Keratinocyte (primary cell): ENCODE measurements at regions not wholly inside any gene's neighbourhood (a gene's known extent, or its start where the extent isn't known, plus 50 kb on each side); places are given as distances from the start of the nearest gene placed in this dataset.
"Not testable (repeated sequence)": the region's sequence is repeated elsewhere in the genome, so short reads cannot be mapped to it uniquely, and the experiment has no call there.

Source experiments
- DNase-seq: peaks from one replicate; pipeline ENCODE4 v3.0.0-alpha.2; 2011; ENCODE audit warnings: low read depth, missing footprints, low spot score
- FAIRE-seq: peaks from 2 replicates; lab custom pipeline; 2011; peaks lifted over from hg19 to GRCh38; lab: Jason Lieb, UNC
- H2AFZ ChIP-seq: 2 replicates; pipeline ENCODE4 v1.6.0; 2012; ENCODE audit warnings: low read length, control low read depth, inconsistent platforms; ENCODE audit not compliant: control insufficient read depth
- H3K27ac ChIP-seq: 2 replicates; pipeline ENCODE4 v1.5.1; 2011; ENCODE audit warnings: low read length; ENCODE audit not compliant: control insufficient read depth, insufficient read depth
- H3K27me3 ChIP-seq: 3 replicates; pipeline ENCODE4 v1.6.0; 2011; ENCODE audit warnings: low read length; ENCODE audit not compliant: control insufficient read depth, insufficient read depth; ENCODE audit errors: extremely low read depth
- H3K36me3 ChIP-seq, 2 experiments: 2 replicates in 1 of 2; 3 replicates in 1 of 2; pipeline ENCODE4 v1.5.1; 2011; ENCODE audit warnings: low read length in 2 of 2, mild to moderate bottlenecking in 1 of 2; ENCODE audit not compliant: control insufficient read depth in 2 of 2, insufficient read depth in 2 of 2; ENCODE audit errors: extremely low read depth in 1 of 2
- H3K4me1 ChIP-seq: 3 replicates; pipeline ENCODE4 v1.5.1; 2011; ENCODE audit warnings: low read length; ENCODE audit not compliant: control insufficient read depth, insufficient read depth; ENCODE audit errors: extremely low read depth
- H3K4me2 ChIP-seq: 3 replicates; pipeline ENCODE4 v1.6.0; 2011; ENCODE audit warnings: low read depth, low read length; ENCODE audit not compliant: control insufficient read depth, insufficient read depth; ENCODE audit errors: extremely low read depth
- H3K4me3 ChIP-seq, 3 experiments: fragments of 200-600 bp in 1 of 3; sonication (generic) in 1 of 3; 2 replicates in 2 of 3; 3 replicates in 1 of 3; pipeline ENCODE4 v1.5.1; 2011 to 2016; ENCODE audit warnings: low read length in 3 of 3, mild to moderate bottlenecking in 3 of 3, control low read depth in 2 of 3, inconsistent platforms in 1 of 3, low read depth in 1 of 3, mixed read lengths in 1 of 3, mixed run types in 1 of 3, moderate library complexity in 1 of 3; ENCODE audit not compliant: control insufficient read depth in 2 of 3, insufficient read depth in 2 of 3; ENCODE audit errors: extremely low read depth in 1 of 3
- H3K79me2 ChIP-seq: 2 replicates; pipeline ENCODE4 v1.6.0; 2012; ENCODE audit warnings: low read length; ENCODE audit not compliant: control insufficient read depth, insufficient read depth
- H3K9ac ChIP-seq: 3 replicates; pipeline ENCODE4 v1.6.0; 2011; ENCODE audit warnings: low read length; ENCODE audit not compliant: control insufficient read depth, insufficient read depth; ENCODE audit errors: extremely low read depth
- H3K9me1 ChIP-seq: 3 replicates; pipeline ENCODE4 v1.6.0; 2011; ENCODE audit warnings: low read length; ENCODE audit not compliant: control insufficient read depth, insufficient read depth; ENCODE audit errors: extremely low read depth
- H3K9me3 ChIP-seq: 2 replicates; pipeline ENCODE4 v1.5.1; 2012; ENCODE audit warnings: low read depth, low read length; ENCODE audit not compliant: control insufficient read depth
- H4K20me1 ChIP-seq: 3 replicates; pipeline ENCODE4 v1.6.0; 2011; ENCODE audit warnings: low read length; ENCODE audit not compliant: control insufficient read depth, insufficient read depth; ENCODE audit errors: extremely low read depth
- EZH2 ChIP-seq: IDR thresholded peaks from one replicate; pipeline ENCODE4 v1.6.1; 2012; ENCODE audit warnings: inconsistent platforms, mild to moderate bottlenecking, low read length, moderate library complexity
- dilution Hi-C: fragments of 300-500 bp; cut with MboI; formaldehyde crosslinking; loops from one replicate; pipeline ENCODE4 v1.7.0; 2020; ENCODE audit warnings: low sequenced_read_pairs; ENCODE audit not compliant: extremely low pct_ligation_motif_present
- TF ChIP-seq, protein P1 (sequence below), 3 experiments: IDR thresholded peaks in 1 of 3; conservative IDR thresholded peaks in 1 of 3; optimal IDR thresholded peaks in 1 of 3; 2 replicates in 2 of 3; 3 replicates in 1 of 3; pipeline versions ENCODE3 to v1.5.1; 2011; ENCODE audit warnings: low read length in 3 of 3, mild to moderate bottlenecking in 3 of 3, moderate library complexity in 2 of 3, control low read depth in 1 of 3, inconsistent platforms in 1 of 3; ENCODE audit not compliant: insufficient read depth in 2 of 3; ENCODE audit errors: extremely low read depth in 1 of 3

DNA sequence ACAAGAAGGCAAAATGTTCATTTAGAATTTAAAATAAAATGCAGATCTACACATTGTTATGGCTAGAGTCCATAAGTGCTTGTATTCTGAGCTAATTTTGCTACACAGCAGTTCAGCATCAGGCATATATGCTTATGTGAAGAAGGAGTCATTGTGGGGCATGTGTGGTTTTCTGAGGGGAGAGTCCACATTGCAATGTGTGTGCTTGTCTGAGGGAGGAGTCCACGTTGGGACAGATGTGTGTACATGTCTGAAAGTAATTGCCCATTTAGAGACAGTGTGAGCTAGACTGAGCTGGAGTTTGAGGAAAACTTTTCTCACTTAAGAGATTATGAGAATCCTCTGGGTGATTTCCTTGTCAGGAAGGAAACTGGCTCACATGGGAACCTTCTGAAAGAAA lies 767.9 kb downstream of the TMEM121 start:
- no peaks in the 10 kb centered on the region for H3K27me3 ChIP-seq
- no peaks in the 10 kb centered on the region for H3K9me1 ChIP-seq
- no peak overlapping the region for H3K9ac ChIP-seq
- H2AFZ ChIP-seq: no peak overlapping the region
- no peaks in the 10 kb centered on the region for H4K20me1 ChIP-seq
- DNase-seq: no peak
- peaks cover 1% of the 10 kb centered on the region for H3K9me3 ChIP-seq
- TF ChIP-seq, protein P1, sequence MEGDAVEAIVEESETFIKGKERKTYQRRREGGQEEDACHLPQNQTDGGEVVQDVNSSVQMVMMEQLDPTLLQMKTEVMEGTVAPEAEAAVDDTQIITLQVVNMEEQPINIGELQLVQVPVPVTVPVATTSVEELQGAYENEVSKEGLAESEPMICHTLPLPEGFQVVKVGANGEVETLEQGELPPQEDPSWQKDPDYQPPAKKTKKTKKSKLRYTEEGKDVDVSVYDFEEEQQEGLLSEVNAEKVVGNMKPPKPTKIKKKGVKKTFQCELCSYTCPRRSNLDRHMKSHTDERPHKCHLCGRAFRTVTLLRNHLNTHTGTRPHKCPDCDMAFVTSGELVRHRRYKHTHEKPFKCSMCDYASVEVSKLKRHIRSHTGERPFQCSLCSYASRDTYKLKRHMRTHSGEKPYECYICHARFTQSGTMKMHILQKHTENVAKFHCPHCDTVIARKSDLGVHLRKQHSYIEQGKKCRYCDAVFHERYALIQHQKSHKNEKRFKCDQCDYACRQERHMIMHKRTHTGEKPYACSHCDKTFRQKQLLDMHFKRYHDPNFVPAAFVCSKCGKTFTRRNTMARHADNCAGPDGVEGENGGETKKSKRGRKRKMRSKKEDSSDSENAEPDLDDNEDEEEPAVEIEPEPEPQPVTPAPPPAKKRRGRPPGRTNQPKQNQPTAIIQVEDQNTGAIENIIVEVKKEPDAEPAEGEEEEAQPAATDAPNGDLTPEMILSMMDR (optimal IDR thresholded peaks at IDR 0.05 in 1 of 3, IDR thresholded peaks at IDR 0.05 in 1 of 3, conservative IDR thresholded peaks at IDR 0.05 in 1 of 3; ENCODE audit: extremely low read depth in 1 of 3, insufficient read depth in 2 of 3, low read length in 3 of 3): no peak
- TF ChIP-seq EZH2: no peak
- FAIRE-seq: no peak
- H3K4me2 ChIP-seq: no peak overlapping the region
- H3K79me2 ChIP-seq: no peaks in the 10 kb centered on the region
- dilution Hi-C loops: no loop called here
- H3K4me3 ChIP-seq: no peak overlapping the region
- H3K36me3 ChIP-seq: no peaks in the 10 kb centered on the region
- H3K27ac ChIP-seq: no peak overlapping the region
- H3K4me1 ChIP-seq: no peaks in the 10 kb centered on the region

DNA sequence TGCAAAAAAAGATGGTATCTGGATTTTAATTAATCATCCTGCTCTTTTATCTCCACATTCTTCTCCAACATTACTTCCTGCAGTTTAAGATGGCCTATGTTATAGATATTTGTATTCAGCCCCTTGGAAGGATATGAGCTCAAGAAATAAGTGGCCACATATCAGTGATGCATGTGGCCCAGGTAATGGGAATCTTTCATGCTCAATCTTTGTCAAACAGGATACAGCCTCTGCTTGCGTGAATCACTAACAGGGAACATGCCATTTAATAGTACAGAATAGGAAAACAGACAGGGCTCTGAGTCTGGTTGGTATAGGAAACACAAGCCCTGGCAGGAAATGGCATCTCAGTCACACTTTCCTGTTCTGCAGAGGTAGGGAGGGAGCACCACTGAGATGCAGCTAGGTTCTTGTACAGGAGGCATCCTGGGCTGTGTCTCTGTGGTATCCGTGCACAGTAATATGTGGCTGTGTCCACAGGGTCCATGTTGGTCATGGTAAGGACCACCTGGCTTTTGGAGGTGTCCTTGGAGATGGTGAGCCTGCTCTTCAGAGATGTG lies 774.6 kb downstream of the TMEM121 start:
- H3K9ac ChIP-seq, DNase-seq, H3K36me3 ChIP-seq, H3K4me1 ChIP-seq, H3K4me2 ChIP-seq, H4K20me1 ChIP-seq, H3K4me3 ChIP-seq, H2AFZ ChIP-seq, H3K27ac ChIP-seq, H3K9me3 ChIP-seq, H3K79me2 ChIP-seq, H3K27me3 ChIP-seq, H3K9me1 ChIP-seq, dilution Hi-C loops, FAIRE-seq: not testable (repeated sequence)

DNA sequence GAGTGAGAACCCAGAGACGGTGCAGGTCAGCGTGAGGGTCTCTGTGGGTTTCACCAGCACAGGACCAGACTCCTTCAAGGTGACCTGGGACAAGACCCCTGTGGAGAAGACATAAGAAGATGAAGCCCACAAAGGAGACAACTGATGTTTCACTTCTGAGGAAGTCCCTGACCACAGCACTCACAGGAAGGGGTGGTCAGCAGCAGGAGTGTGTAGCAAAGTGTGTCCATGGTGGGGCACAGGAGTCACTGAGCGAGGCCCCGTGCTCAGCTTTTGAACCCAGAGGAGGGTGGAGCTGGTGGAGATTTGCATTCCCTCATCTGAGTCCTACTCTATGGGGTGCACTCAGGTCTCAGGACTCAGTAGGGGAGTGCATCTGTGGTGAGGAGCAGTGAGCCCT lies 775.2 kb downstream of the TMEM121 start:
- H3K9ac ChIP-seq, H3K9me3 ChIP-seq, H3K79me2 ChIP-seq, dilution Hi-C loops, DNase-seq, H3K27me3 ChIP-seq, H3K27ac ChIP-seq, H3K4me2 ChIP-seq, H2AFZ ChIP-seq, FAIRE-seq, H3K4me3 ChIP-seq, H3K36me3 ChIP-seq, H4K20me1 ChIP-seq, H3K4me1 ChIP-seq, H3K9me1 ChIP-seq: not testable (repeated sequence)
